BJ (cell line): ENCODE measurements at regions not wholly inside any gene's neighbourhood (a gene's known extent, or its start where the extent isn't known, plus 50 kb on each side); places are given as distances from the start of the nearest gene placed in this dataset.

Experiments
- CTCF ChIA-PET: fragments of 350-600 bp; formaldehyde crosslinking; extraction: SDS; loops from one replicate; lab custom pipeline; 2021; ENCODE audit warnings: antibody characterized with exemption, inconsistent platforms; lab: Yijun Ruan, JAX
- POLR2A ChIA-PET: fragments of 300-600 bp; sonication (Branson Sonifier 250); formaldehyde crosslinking; extraction: SDS; loops from one replicate; lab custom pipeline; 2021; ENCODE audit warnings: antibody characterized with exemption; lab: Charles Lee
- DNase-seq: peaks from one replicate; pipeline ENCODE4 v3.0.0-alpha.2; 2011; ENCODE audit warnings: low read depth
- H3K27me3 ChIP-seq: 2 replicates; pipeline ENCODE4 v1.6.0; 2011; ENCODE audit warnings: low read length; ENCODE audit not compliant: control insufficient read depth, insufficient read depth
- H3K36me3 ChIP-seq: 2 replicates; pipeline ENCODE4 v1.5.1; 2011; ENCODE audit warnings: low read length; ENCODE audit not compliant: control insufficient read depth, insufficient read depth
- H3K4me3 ChIP-seq: 2 replicates; pipeline ENCODE4 v1.5.1; 2011; ENCODE audit warnings: low read depth, mild to moderate bottlenecking, control low read depth, low read length
- TF ChIP-seq, protein P1 (sequence below): IDR thresholded peaks from 2 replicates; pipeline ENCODE4 v1.5.1; 2011; ENCODE audit warnings: low read depth, mild to moderate bottlenecking, control low read depth, inconsistent platforms, low read length, moderate library complexity; ENCODE audit not compliant: insufficient read depth

DNA sequence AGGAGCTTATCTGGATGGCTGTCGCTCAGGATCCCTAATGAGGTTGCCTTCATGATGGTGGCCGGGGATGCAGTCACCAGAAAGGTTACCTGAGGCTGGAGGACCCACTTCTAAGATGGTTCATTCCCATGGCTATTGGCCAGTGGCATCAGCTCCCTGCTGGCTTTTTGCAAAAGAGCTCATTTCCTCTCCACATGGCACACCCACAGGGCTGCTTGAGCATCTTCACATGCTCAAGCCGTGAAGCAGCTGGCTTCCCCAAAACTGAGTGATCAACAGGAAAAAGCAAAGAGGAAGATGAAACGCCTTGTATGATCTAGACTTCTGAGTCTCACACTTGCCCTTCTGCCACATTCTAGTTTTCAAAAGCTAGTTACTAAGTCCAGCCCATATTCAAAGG is 124.6 kb upstream of the CXADR start:
- TF ChIP-seq, protein P1, sequence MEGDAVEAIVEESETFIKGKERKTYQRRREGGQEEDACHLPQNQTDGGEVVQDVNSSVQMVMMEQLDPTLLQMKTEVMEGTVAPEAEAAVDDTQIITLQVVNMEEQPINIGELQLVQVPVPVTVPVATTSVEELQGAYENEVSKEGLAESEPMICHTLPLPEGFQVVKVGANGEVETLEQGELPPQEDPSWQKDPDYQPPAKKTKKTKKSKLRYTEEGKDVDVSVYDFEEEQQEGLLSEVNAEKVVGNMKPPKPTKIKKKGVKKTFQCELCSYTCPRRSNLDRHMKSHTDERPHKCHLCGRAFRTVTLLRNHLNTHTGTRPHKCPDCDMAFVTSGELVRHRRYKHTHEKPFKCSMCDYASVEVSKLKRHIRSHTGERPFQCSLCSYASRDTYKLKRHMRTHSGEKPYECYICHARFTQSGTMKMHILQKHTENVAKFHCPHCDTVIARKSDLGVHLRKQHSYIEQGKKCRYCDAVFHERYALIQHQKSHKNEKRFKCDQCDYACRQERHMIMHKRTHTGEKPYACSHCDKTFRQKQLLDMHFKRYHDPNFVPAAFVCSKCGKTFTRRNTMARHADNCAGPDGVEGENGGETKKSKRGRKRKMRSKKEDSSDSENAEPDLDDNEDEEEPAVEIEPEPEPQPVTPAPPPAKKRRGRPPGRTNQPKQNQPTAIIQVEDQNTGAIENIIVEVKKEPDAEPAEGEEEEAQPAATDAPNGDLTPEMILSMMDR, result no peak
- DNase-seq, result no peak
- H3K36me3 ChIP-seq, result no peaks in the 10 kb centered on the region
- ChIA-PET CTCF (interaction anchor here (0.7 to 5.6 kb wide), 15 partner anchors 14 to 207 kb away, joined by 3 to 67 read pairs (median 4); no protein-coding TSS in a partner anchor), POLR2A (no interaction called here)
- no peak overlapping the region for H3K4me3 ChIP-seq
- 0 out of 2 replicates have a peak, but pooled peaks cover 1% of the 10 kb centered on the region for H3K27me3 ChIP-seq

DNA sequence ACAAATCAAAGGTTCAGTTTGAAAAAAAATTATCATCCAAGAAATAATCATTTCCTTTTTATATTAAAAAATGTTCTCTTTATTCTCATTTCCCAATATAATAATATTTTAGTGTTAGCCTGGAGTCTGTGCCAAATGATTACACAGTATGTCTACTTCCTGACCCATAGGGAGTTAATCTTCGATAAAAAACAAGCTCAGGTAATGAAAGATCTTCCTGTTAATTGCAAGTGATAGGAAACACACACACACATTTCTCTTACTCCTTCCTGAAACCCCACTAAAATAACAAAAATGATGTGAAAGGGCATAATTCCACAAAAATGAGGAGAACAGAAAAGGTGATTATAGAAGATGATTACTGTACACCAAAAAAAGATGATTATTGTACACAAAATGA is 123.5 kb upstream of the CXADR start:
- no peak for DNase-seq
- TF ChIP-seq, protein P1, result no peak
- ChIA-PET POLR2A (no interaction called here), CTCF (interaction anchor here (0.6 to 5.6 kb wide), 5 partner anchors 23 to 907 kb away, joined by 3 to 67 read pairs (median 4); no protein-coding TSS in a partner anchor)
- Histone ChIP-seq H3K27me3 (0 out of 2 replicates have a peak, but pooled peaks cover 1% of the 10 kb centered on the region), H3K36me3 (no peaks in the 10 kb centered on the region), H3K4me3 (no peak overlapping the region)

DNA sequence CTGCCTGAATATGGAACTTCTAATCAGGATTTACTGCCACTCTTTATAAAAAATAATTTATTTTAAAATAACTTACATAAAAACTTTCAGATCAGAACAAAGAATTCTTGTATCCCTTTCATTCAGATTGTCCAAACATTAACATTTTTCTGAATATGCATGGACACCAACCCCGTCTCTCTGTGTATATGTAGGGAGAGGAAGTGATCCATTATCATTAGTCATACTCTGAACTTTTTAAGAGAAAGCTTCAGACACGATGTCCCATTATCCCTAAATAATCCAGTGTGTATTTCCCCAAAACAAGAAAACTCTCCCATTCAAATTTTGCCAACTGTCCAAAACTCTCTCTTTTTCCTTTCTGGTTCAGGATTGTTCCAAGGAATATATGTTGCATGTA is 122.3 kb upstream of the CXADR start:
- TF ChIP-seq, protein P1, result no peak
- Histone ChIP-seq H3K36me3 (no peaks in the 10 kb centered on the region), H3K27me3 (0 out of 2 replicates have a peak, but pooled peaks cover 1% of the 10 kb centered on the region), H3K4me3 (no peak overlapping the region)
- POLR2A ChIA-PET, result no interaction called here
- CTCF ChIA-PET, result interaction anchor here (0.6 to 1.4 kb wide), 4 partner anchors 24 to 195 kb away, joined by 3 to 4 read pairs (median 4); no protein-coding TSS in a partner anchor
- no peak for DNase-seq

DNA sequence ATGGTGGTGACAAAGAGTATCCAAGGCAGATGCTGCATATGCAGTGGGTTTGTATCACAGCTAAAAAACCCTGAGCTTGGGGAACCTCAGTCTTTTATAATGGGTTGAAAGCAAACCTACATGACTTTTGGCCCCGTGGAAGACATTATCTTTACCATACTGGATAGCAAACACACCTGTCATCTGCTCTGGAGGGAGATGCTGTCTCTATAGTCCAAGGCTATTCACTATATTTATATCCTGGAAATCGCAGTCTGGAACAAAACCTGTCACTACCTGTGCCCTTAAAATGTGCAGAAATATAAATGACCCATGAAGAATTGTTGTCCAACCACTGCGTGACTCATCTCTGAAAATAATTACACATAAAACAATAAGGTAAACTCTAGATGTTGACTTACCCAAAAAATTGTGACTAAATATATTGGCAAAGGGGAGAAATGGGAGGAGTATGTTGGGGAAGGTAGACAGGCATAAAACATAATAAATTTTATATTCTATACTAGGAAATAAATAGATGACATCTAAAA is 121.0 kb upstream of the CXADR start:
- Histone ChIP-seq H3K4me3 (no peak overlapping the region), H3K36me3 (no peaks in the 10 kb centered on the region), H3K27me3 (0 out of 2 replicates have a peak, but pooled peaks cover 1% of the 10 kb centered on the region)
- TF ChIP-seq, protein P1, result no peak
- ChIA-PET POLR2A (no interaction called here), CTCF (interaction anchor here (1.0 to 1.7 kb wide), 3 partner anchors 9 to 192 kb away, joined by 4 to 6 read pairs (median 4); no protein-coding TSS in a partner anchor)
- no peak for DNase-seq

DNA sequence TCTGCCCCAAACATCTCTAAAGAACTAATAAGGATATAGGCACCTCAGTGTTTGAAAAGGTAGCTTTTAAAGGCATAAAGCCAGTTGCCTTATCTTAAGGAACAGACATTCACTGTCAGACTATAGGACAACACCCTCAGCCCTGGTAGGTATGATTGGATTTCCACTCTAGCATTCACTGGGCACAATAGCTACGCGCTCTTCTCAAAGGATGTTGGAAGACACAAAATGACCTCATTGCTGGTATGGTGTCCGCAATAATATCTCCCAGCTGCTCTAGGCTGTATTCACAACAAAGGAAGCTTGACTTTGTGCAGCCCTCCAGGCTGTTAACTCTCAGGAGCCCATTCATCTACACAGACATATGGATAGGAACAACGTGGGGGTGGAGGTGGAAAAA is 119.4 kb upstream of the CXADR start:
- ChIA-PET POLR2A (no interaction called here), CTCF (interaction anchor here (0.6 to 1.9 kb wide), 2 partner anchors 162 to 183 kb away, joined by 3 to 6 read pairs; no protein-coding TSS in a partner anchor)
- 0 out of 2 replicates have a peak, but pooled peaks cover 1% of the 10 kb centered on the region for H3K27me3 ChIP-seq
- no peak overlapping the region for H3K4me3 ChIP-seq
- TF ChIP-seq, protein P1, result no peak
- no peak for DNase-seq
- H3K36me3 ChIP-seq, result no peaks in the 10 kb centered on the region
